NT2/D1 (cell line): ENCODE measurements at regions not wholly inside any gene's neighbourhood (a gene's known extent, or its start where the extent isn't known, plus 50 kb on each side); places are given as distances from the start of the nearest gene placed in this dataset.

Experiments
- SUZ12 ChIP-seq: IDR thresholded peaks from 2 replicates; pipeline ENCODE4 v1.6.1; 2011; ENCODE audit not compliant: insufficient read length, insufficient read depth; ENCODE audit errors: extremely low read depth
- YY1 ChIP-seq: IDR thresholded peaks from 2 replicates; pipeline ENCODE4 v1.6.1; 2011; ENCODE audit not compliant: insufficient read length, insufficient read depth
- ZNF274 ChIP-seq: IDR thresholded peaks from 2 replicates; pipeline ENCODE4 v1.6.1; 2011; ENCODE audit warnings: mild to moderate bottlenecking, low read depth, low read length

GRCh38 chr22:34934261-34934660 lies 131.7 kb upstream of the ISX start:
- no peak for TF ChIP-seq SUZ12
- no peak for TF ChIP-seq ZNF274
- TF ChIP-seq YY1 = no peak
